HG03354 (cell line): ENCODE measurements at regions not wholly inside any gene's neighbourhood (a gene's known extent, or its start where the extent isn't known, plus 50 kb on each side); places are given as distances from the start of the nearest gene placed in this dataset.

ENCODE experiments used
- ATAC-seq: cut with Tn5 transposase; IDR thresholded peaks from one replicate; pipeline ENCODE4 v1.9.1; 2021; ENCODE audit warnings: mild to moderate bottlenecking; ENCODE audit not compliant: unreplicated experiment, poor library complexity, severe bottlenecking

DNA sequence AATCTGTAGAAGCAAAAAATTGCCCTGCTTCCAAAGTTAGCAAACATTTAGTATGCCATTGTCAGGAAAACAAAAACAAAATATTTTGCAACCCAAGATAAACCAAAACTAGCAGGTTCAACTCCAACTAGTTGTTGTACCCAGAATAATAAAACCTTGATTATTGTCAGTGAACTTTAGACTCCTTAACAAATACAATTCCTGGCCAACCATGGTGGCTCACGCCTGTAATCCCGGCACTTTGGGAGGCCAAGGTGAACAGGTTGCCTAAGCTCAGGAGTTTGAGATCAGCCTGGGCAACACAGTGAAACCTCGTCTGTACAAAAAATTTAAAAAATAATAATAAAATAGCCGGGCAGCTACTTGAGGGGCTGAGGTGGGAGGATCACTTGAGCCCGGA is 53.6 kb upstream of the EPCAM start:
- no peak for ATAC-seq

DNA sequence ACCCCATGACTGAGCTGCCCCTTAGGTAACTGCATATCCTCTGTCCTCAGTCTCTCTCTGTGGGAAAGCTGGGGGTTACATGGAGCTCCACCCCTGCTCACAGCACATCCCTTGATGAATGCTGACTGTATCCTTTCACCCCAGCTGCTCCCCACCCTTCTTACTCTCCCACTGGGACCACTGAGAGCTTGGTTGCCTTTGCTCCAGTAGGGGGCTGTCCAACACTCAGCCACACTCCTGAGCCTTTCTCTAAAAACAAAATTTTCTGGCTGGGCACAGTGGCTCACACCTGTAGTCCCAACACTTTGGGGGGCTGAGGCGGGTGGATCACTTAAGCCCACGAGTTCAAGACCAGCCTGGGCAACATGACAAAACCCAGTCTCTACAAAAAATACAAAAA is 55.4 kb upstream of the EPCAM start:
- ATAC-seq, result no peak

DNA sequence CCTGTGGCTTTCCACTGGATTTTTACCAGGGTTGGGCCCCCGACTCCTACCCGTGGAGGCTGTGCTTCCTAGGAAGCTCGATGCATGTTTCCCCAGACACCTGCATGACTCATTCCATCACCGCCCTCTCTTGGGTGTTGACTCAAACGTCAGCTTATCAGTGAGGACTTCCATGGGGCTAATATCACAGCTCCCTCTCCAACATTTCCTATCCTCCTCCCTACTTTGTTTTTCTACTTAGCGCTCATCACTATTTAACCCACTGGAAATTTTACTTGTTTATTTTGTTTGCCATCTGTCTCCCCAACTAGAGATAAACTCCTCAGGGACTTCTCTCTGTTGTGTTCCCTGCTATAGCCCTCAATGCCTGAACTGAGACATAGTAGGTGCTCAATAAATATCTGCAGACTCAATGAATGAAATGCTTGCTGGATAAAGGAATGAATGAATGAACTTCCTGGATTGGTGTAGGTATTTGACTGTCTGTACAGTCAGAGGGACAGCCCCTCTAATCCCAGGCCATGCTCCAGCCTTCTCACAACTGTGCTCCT is 55.9 kb upstream of the EPCAM start:
- ATAC-seq, result no peak

DNA sequence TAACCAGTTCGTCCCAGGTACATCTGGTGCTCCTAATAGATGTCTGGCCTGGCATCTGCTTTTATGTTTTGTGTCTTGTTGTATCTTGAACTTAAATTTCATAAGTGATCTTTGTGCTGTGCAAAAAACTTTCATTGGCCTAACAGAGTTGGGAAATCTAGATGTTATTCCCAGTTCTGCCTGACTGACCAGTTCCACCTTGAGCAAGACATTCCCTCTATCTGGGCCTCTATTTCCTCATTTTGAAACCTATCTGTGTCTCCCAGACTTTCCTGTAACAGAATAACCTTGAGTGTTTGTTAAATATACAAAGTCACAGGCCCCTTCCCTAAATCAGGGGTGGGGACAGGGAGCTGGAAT is 56.6 kb upstream of the EPCAM start:
- ATAC-seq, result no peak

DNA sequence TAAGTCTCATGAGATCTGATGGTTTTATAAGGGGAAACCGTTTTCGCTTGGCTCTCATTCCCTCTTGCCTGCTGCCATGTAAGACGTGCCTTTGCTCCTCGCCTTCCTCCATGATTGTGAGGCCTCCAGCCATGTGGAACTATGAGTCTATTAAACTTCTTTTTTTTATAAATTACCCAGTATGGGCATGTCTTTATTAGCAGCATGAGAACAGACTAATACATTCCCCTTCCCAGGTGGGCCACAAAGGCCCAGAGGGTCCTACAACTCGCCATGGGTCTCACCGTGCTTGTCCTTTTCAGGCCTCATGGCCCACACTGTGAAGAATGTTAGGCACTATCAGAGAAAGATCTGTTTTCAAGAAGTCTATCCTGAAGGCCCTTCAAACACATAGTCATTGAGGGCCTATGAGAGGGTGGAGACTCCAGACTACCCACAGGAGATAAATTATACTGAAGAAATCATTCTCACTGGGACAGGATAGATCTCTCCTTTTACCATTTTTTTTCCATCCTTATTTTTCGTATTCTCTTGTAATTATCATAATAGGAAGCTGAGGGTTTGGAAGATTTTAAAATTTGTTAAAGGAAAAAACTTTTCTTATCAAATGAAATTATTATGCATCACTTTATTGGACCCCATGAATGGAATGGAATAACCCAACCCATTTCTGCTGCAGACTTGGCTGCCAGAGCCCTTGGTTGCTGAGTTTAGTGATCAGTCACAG is 57.2 kb upstream of the EPCAM start:
- no peak for ATAC-seq

DNA sequence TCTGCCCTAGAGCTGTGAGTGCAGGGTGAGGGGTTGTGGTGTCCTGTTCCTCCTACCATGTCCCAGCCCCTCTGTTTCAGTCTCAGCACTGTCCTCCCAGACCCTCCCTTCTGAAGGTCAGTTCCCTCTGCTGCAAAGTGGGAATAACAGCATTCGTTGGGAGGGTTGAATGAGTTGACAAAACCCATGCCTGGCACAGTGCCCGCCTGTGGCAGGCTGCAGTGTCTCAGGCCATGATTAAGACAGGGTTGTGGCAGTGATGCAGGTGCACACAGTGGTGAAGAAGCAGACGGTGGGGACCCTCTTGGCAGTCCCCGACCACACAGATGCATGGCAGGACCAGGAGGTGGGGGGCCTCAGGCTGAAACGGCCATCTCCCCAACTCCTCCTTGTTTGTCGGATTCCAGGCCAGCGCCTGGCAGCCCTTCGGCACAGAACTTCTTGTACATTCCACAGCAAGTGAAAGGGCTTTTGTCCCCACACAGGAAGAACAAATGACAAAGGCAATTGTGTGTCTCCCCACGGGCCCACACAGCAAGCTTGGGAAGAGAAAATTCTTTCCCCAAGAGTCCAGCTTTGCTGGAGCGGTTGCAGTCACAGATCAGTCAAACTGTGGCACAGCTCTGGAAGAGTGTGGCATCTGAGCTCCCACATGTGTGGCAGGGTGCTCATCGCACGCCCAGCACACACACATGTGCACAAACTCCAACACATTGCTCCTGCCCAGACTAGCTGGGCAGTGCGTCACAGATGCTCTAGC is 58.1 kb upstream of the EPCAM start:
- ATAC-seq, result peak; percentile 24

DNA sequence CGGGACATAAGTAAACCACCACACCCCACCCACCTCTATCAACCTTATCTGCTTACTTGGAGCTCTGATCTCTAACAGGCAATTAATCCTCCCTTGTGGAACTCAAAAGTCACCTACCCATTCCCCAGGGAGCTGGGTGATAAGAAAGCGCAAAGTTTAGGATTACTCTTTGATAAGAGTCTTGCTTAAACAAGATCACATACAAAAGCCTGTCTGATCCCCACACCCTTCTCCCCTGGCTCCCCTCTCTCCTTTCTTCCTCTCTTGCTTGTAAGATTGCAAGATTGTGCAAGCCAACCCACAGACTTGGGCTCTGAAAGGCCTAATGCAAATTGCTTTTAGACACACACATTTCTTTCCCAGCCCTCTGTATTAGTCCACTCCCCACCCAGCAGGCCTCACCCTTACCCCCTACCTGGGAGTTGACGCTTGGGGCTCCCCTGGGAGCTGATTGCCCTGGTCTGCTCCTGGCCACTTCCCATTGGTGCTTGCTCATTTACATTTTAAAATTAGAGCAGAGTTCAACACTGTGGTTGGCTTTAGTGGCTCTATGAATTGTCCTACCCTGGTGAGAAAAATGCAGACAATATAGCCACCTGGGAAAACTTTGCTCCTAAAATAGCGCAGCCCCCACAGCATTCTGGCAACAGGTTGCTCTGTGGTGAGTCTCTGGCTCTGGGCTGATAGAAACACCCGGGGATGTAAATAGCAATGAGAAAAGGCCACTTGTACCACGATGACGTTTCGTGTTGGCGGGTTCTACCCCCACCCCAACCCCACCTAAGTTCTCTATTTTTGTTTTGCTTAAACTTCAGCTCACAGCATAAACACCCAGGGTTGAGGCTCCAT is 58.9 kb upstream of the EPCAM start:
- peak; percentile 80 for ATAC-seq

DNA sequence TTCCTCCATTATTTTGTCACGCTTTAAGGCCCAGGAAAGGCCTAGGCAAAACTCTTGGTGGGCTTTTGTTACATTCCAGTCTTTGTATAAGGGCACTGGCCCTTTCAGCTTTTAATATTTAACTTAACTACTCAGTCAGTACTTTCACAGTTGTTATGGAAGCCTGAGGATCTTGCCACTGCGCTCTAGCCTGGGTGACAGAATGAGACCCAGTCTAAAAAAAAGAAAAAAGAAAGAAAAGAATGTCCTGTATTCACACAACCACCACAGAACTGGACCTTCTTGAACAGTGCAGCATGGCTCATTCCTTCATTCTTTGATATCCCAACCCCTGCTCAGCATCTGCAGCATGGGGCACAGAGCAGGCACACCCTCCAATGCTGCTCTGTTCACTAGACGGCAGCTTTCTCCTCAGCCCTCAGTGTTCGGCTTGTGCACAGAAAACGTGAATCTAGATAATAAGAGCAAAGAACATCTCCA is 59.6 kb upstream of the EPCAM start:
- peak; percentile 14 for ATAC-seq

DNA sequence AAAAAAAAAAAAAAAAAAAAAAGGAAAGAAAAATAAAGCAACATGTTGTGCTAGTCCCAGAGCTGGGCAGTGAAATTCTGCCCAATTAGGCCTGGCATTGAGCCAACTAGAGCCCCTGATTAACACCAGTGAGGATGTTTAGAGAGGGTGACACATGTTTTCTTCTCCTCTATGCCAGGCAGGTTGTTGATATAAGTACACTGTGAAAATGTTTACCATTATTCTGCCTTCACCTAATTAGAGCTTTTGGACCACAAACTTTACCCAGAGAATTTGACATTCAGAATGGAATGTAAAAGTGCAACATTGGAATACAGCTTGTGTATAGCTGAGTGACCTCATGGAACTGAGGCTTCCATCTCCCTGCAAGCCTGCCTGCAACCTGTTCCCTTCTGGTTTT is 62.0 kb upstream of the EPCAM start:
- no peak for ATAC-seq

DNA sequence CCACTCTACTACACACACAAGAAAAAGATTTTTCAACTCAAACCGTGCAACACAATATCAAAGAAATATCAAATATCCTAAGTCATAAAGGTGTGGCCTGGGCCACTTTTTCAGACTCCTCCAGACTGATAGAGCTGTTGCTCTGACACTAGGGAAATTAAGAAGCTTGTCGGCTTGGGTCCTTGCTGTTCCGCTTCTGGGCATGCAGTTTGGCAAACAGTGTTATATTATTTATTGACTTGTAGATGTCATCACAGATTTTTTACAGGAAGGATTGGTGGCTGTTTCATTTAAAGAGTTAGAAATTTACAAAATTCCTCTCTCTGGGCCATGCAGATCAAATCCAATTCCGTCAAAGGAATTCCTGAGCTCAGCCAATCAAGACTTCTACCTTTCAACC is 64.5 kb upstream of the EPCAM start:
- ATAC-seq, result no peak

DNA sequence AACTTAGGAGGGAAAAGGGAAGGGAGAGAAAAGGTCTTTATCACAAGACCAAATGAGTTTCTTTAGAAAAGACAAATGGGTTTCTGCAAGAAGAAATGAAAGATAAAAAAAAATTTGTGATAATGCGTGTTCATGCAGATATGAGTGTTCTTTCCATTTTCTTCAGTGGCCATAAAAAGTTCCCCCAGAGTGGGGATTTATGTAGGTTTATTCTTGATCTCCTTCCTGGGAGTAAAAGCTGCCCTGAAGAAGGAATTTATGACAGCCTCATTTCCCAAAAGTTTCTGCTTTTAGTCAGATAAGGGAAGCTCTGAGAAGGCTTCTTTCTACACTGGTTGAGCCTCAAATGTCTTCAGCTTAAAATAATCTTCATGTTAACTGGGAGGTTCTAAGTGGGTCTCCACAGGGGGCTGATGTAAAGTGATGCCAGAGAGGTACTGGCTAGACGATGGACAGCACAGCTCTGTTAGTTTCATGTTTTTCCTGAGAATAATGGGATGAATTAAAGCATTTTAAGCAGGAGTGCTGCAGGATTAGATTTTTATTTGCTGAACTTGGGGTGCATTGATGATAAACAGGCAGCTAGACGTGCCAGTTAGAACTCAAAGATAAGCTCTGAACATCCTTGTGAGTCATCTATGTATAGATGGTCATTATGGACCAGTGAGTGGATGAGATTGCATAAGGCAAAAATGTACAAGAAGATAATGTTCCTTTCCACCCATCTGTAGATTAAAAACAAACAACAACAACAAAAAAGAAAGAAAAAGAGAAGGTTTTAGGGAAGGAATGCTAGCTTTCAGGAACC is 65.6 kb upstream of the EPCAM start:
- ATAC-seq, result no peak

DNA sequence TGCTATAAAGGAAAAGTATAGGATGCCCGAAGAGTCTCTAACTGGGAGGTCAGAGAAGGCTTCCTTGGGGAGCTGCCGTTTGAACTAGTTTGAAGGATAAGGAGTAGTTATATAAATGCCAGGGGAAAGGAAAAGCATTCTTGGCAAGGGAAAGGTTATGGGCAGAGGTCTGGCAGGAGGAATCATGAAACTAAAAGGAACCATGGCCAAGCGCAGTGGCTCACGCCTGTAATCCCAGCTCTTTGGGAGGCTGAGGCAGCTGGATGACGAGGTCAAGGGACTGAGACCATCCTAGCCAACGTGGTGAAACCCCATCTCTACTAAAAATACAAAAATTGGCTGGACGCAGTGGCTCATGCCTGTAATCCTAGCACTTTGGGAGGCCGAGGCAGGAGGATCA is 66.8 kb upstream of the EPCAM start:
- no peak for ATAC-seq

DNA sequence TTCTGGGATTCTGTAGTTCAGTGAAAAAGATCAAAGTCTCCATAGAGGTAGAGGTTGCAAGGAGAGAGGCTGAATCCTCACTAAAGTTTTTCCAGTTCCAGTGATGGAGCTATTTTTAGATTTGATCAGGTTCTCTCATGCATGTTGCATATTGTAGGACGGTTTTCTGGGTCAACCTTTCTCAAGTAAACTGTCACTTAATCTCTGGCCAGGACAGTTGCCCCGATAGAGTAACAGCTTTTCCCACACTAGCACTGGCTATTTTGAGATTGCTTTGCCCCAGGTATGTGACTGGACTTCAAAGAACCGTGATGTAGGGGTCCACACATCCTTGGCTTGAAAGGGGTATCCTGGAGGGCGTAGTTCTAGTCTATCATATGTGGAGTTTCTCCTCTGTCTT is 67.4 kb upstream of the EPCAM start:
- ATAC-seq, result no peak

DNA sequence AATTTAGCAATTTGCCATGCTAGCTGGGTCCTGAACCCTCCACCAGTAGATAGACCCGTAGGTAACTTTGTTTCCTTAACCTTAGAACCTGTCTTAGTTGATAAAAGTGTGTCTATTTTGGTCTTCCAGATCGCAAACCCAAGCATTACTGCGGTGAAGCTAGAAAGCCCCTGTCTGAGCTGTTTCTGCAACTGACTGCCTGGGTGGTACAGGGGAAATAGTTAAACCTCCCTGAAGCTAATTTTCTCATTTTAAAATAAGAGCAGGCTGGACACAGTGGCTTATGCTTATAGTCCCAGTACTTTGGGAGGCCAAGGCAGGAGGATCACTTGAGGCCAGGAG is 67.9 kb upstream of the EPCAM start:
- ATAC-seq, result peak; percentile 79

DNA sequence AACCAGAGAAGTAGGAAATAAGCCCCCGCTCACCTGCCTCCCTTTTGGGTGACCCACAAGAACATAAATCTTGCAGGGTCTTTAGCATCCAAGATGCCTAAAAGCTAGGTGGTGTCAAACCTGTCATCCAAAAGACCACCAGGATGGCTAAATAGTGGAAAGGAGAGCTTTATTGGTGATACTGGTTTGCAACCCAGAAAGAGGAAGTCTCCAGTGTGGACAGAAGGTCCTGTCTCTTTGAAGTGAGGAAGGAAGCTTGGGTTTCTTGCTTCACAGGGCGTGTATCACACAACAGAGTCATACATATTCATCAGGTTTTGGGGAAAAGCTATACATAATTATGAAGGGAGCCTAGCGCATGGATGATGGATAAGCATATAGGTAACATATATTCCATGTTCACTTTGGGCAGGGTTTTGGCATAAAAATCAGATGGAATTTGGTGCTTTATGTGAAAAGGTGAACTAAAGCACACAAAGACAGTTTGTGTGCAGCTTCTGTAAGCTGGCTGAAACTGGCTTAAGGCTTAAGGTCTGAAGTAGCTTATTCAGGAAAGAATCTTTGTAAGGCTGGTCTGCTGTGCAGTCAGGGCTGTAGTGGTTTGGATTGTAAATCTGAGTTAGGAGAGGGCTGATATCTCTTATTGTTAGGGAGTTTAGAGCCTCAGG is 68.4 kb upstream of the EPCAM start:
- peak; percentile 75 for ATAC-seq

DNA sequence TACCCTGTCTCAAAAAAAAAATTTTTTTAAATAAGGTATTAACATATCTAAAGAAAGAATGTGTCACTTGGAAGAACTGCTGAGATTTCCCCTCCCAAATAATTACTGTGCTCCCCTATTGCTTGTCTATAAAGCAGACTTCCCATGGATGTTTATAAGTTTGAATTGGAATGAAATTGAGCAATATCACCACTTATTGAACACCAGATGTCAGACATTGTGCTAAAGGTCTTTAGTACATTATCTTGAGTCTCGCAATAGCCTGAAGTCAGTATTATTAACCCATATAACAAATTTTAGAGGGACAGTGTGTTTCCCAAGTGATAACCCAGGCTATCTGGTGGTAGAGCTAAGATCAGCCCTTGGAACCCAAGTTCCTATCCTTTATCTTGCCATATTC is 69.0 kb upstream of the EPCAM start:
- no peak for ATAC-seq

DNA sequence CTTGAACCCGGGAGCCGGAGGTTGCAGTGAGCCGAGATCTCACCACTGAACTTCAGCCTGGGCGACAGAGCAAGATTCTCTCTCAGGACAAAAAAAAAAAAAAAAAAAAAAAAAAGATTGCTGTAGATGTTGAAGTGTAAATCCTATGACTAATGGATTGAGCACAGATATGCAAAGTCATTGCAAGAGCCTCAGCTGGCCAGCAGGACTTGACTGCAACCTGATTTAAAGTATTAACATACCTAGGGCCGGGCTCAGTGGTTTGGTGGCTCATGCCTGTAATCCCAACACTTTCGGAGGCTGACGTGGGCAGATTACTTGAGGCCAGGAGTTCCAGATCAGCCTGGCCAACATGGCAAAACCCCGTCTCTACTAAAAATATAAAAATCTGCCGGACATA is 69.6 kb upstream of the EPCAM start:
- ATAC-seq, result no peak

DNA sequence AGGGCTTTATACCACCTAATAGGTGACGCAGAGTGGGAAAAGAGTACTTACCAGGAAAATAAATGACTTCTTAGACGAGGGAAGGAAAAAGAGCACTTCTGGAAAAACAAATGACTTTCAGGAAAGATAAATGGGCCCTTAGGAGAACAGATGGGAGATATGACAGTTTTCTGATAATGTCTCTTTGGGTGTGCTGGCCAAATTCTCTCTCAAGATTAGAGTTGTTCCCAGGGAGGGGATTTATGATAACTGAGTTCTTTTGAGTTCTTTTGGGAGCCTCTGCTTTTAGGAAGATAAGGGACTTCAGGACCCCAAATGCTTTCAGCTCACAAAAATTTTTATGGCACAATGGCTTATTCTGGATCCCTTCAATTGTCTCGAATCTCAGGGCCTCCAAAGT is 70.3 kb upstream of the EPCAM start:
- ATAC-seq, result no peak

DNA sequence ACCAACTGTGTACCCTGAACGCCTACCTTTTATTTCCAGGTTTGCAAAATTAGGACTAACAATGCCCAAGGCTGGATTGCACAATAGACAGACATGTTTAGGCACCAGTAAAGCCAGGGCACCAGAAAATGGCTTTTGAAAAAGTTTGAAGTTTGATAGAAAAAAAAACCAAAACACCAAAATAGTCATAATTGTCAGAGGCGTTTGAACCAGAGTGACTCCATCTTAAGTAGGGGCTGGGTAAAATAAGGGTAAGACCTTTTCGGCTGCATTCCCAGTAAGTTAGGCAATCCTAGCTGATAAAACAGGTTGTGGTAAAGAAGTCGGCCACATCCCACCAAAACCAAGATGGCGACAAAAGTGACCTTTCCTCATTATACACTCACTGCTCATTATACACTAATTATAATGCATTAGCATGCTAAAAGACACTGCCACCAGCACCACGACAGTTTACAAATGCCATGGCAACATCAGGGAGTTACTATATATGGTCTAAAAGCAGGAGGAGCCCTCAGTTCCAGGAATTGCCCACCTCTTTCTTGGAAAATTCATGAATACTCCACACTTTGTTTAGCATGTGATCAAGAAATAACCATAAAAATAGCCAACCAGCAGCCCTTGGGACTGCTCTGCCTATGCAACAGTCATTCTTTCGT is 71.2 kb upstream of the EPCAM start:
- no peak for ATAC-seq
